ENCODE measurements at regions not wholly inside any gene's neighbourhood (a gene's known extent, or its start where the extent isn't known, plus 50 kb on each side); places are given as distances from the start of the nearest gene placed in this dataset.

GRCh38 chr6:54018722-54019121, 92.5 kb upstream of the MLIP start:
- ATAC-seq (ENCODE audit: insufficient read depth, low read depth): no peak
- peaks cover 12% of the 10 kb centered on the region for H3K27me3 ChIP-seq (ENCODE audit: insufficient read depth, low read length, poor library complexity)

GRCh38 chr6:54019860-54020259, 91.4 kb upstream of the MLIP start:
- Histone ChIP-seq H3K27ac (ENCODE audit: low read length) (no peak overlapping the region), H3K36me3 (ENCODE audit: insufficient read depth, low read length) (no peaks in the 10 kb centered on the region), H3K79me2 (ENCODE audit: insufficient read depth, low read length) (no peaks in the 10 kb centered on the region), H3K4me1 (ENCODE audit: insufficient read depth, low read length) (no peaks in the 10 kb centered on the region), H3K4me2 (ENCODE audit: insufficient read depth, low read length) (no peak overlapping the region), H3K9ac (ENCODE audit: low read depth, low read length) (no peak overlapping the region), H3K9me3 (ENCODE audit: insufficient read depth, low read length, severe bottlenecking) (no peaks in the 10 kb centered on the region), H2AFZ (ENCODE audit: low read depth, low read length) (no peak overlapping the region), H3K4me3 (ENCODE audit: low read depth in 1 of 2, low read length in 2 of 2) (no peak overlapping the region), H4K20me1 (ENCODE audit: insufficient read depth, low read length) (no peaks in the 10 kb centered on the region), H3K27me3 (ENCODE audit: insufficient read depth, low read length, poor library complexity) (peaks cover 12% of the 10 kb centered on the region)
- TF ChIP-seq EZH2 (IDR thresholded peaks at IDR 0.05; ENCODE audit: borderline replicate concordance, low read depth, low read length, severe bottlenecking) (no peak), CTCF (IDR thresholded peaks at IDR 0.05; ENCODE audit: borderline replicate concordance, extremely low read depth, low read length, poor library complexity, severe bottlenecking) (no peak)
- ATAC-seq (ENCODE audit: insufficient read depth, low read depth) (no peak), DNase-seq (no peak)

More at GRCh38 chr6:54018722-54019121, 92.5 kb upstream of the MLIP start:
- TF ChIP-seq EZH2 (IDR thresholded peaks at IDR 0.05; ENCODE audit: borderline replicate concordance, low read depth, low read length, severe bottlenecking): no peak
- TF ChIP-seq CTCF (IDR thresholded peaks at IDR 0.05; ENCODE audit: borderline replicate concordance, extremely low read depth, low read length, poor library complexity, severe bottlenecking): no peak
- H3K27ac ChIP-seq (ENCODE audit: low read length): no peak overlapping the region
- no peak overlapping the region for H3K4me3 ChIP-seq (ENCODE audit: low read depth in 1 of 2, low read length in 2 of 2)
- H4K20me1 ChIP-seq (ENCODE audit: insufficient read depth, low read length): no peaks in the 10 kb centered on the region
- no peak overlapping the region for H2AFZ ChIP-seq (ENCODE audit: low read depth, low read length)
- H3K9ac ChIP-seq (ENCODE audit: low read depth, low read length): no peak overlapping the region
- H3K36me3 ChIP-seq (ENCODE audit: insufficient read depth, low read length): no peaks in the 10 kb centered on the region
- H3K4me2 ChIP-seq (ENCODE audit: insufficient read depth, low read length): no peak overlapping the region
- no peaks in the 10 kb centered on the region for H3K79me2 ChIP-seq (ENCODE audit: insufficient read depth, low read length)
- no peak for DNase-seq
- H3K4me1 ChIP-seq (ENCODE audit: insufficient read depth, low read length): no peaks in the 10 kb centered on the region
- H3K9me3 ChIP-seq (ENCODE audit: insufficient read depth, low read length, severe bottlenecking): no peaks in the 10 kb centered on the region

- no peaks in the 10 kb centered on the region for H4K20me1 ChIP-seq (ENCODE audit: insufficient read depth, low read length)
- H2AFZ ChIP-seq (ENCODE audit: low read depth, low read length): no peak overlapping the region
- no peak for TF ChIP-seq CTCF (IDR thresholded peaks at IDR 0.05; ENCODE audit: borderline replicate concordance, extremely low read depth, low read length, poor library complexity, severe bottlenecking)
- TF ChIP-seq EZH2 (IDR thresholded peaks at IDR 0.05; ENCODE audit: borderline replicate concordance, low read depth, low read length, severe bottlenecking): no peak
- H3K4me2 ChIP-seq (ENCODE audit: insufficient read depth, low read length): no peak overlapping the region
- no peak overlapping the region for H3K27ac ChIP-seq (ENCODE audit: low read length)
- H3K36me3 ChIP-seq (ENCODE audit: insufficient read depth, low read length): no peaks in the 10 kb centered on the region
- H3K27me3 ChIP-seq (ENCODE audit: insufficient read depth, low read length, poor library complexity): peaks cover 11% of the 10 kb centered on the region
- H3K4me1 ChIP-seq (ENCODE audit: insufficient read depth, low read length): no peaks in the 10 kb centered on the region
- H3K4me3 ChIP-seq (ENCODE audit: low read depth in 1 of 2, low read length in 2 of 2): no peak overlapping the region
- no peaks in the 10 kb centered on the region for H3K9me3 ChIP-seq (ENCODE audit: insufficient read depth, low read length, severe bottlenecking)
- no peak overlapping the region for H3K9ac ChIP-seq (ENCODE audit: low read depth, low read length)
- H3K79me2 ChIP-seq (ENCODE audit: insufficient read depth, low read length): no peaks in the 10 kb centered on the region
- no peak for DNase-seq
- ATAC-seq (ENCODE audit: insufficient read depth, low read depth): no peak
These were observed 90.9 kb upstream of the MLIP start for GRCh38 chr6:54020334-54020733.

All from DND-41 (cell line).